IMR-90 (cell line): ENCODE measurements at regions not wholly inside any gene's neighbourhood (a gene's known extent, or its start where the extent isn't known, plus 50 kb on each side); places are given as distances from the start of the nearest gene placed in this dataset.

Source experiments
- FOS ChIP-seq: fragments of 150-350 bp; IDR thresholded peaks from 2 replicates; pipeline ENCODE4 v1.6.1; 2016; ENCODE audit warnings: low read depth, low read length
- POLR2A ChIP-seq: IDR thresholded peaks from 2 replicates; pipeline ENCODE4 v1.6.1; 2012; ENCODE audit warnings: mild to moderate bottlenecking, low read depth, low read length
- TF ChIP-seq, protein P1 (sequence below): conservative IDR thresholded peaks from 2 replicates; pipeline ENCODE4 v1.5.1; 2012; ENCODE audit warnings: mild to moderate bottlenecking, low read depth, low read length, improper control_type of control experiment
- TF ChIP-seq, protein P2 (sequence below): fragments of 150-350 bp; IDR thresholded peaks from 2 replicates; pipeline ENCODE4 v1.6.1; 2017; ENCODE audit warnings: mild to moderate bottlenecking, antibody characterized with exemption, low read length, low read depth
- TF ChIP-seq, protein P3 (sequence below): fragments of 150-350 bp; IDR thresholded peaks from 2 replicates; pipeline ENCODE4 v1.6.1; 2016; ENCODE audit warnings: low read depth, mild to moderate bottlenecking, low read length, moderate library complexity, borderline replicate concordance

- TF ChIP-seq, protein P1, sequence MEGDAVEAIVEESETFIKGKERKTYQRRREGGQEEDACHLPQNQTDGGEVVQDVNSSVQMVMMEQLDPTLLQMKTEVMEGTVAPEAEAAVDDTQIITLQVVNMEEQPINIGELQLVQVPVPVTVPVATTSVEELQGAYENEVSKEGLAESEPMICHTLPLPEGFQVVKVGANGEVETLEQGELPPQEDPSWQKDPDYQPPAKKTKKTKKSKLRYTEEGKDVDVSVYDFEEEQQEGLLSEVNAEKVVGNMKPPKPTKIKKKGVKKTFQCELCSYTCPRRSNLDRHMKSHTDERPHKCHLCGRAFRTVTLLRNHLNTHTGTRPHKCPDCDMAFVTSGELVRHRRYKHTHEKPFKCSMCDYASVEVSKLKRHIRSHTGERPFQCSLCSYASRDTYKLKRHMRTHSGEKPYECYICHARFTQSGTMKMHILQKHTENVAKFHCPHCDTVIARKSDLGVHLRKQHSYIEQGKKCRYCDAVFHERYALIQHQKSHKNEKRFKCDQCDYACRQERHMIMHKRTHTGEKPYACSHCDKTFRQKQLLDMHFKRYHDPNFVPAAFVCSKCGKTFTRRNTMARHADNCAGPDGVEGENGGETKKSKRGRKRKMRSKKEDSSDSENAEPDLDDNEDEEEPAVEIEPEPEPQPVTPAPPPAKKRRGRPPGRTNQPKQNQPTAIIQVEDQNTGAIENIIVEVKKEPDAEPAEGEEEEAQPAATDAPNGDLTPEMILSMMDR, result no peak
- TF ChIP-seq POLR2A, result no peak
- no peak for TF ChIP-seq FOS
- TF ChIP-seq, protein P2, sequence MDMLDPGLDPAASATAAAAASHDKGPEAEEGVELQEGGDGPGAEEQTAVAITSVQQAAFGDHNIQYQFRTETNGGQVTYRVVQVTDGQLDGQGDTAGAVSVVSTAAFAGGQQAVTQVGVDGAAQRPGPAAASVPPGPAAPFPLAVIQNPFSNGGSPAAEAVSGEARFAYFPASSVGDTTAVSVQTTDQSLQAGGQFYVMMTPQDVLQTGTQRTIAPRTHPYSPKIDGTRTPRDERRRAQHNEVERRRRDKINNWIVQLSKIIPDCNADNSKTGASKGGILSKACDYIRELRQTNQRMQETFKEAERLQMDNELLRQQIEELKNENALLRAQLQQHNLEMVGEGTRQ, result no peak
- TF ChIP-seq, protein P3, sequence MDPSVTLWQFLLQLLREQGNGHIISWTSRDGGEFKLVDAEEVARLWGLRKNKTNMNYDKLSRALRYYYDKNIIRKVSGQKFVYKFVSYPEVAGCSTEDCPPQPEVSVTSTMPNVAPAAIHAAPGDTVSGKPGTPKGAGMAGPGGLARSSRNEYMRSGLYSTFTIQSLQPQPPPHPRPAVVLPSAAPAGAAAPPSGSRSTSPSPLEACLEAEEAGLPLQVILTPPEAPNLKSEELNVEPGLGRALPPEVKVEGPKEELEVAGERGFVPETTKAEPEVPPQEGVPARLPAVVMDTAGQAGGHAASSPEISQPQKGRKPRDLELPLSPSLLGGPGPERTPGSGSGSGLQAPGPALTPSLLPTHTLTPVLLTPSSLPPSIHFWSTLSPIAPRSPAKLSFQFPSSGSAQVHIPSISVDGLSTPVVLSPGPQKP, result no peak
Observed at GRCh38 chr2:226211439-226211838, 588.2 kb downstream of the IRS1 start.
